ENCODE measurements at regions not wholly inside any gene's neighbourhood (a gene's known extent, or its start where the extent isn't known, plus 50 kb on each side); places are given as distances from the start of the nearest gene placed in this dataset.

DNA sequence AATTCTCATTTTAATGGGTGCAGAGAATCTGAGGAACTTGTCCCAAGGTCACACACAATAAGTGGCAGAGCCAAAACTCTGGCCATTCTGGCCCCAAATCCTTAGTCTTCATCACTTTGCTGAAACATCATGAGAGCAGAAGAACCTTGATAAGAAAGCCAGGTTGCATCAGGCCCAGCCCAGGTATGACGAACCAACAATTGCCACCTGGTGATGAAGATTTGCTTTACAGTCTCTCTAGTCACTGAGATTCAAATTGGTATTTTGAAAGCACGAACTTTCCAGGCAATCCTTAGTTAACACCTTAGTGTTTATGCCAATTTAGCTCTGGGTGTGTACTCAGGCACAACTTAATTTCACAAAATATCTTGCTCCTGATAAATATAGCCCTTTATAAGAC, 502.7 kb upstream of the HTR2A start:
- TF ChIP-seq SMC3 (IDR thresholded peaks at IDR 0.05; ENCODE audit: low read length) (no peak), NFRKB (IDR thresholded peaks at IDR 0.05) (no peak), THAP11 (CRISPR knock-in tag; IDR thresholded peaks at IDR 0.05) (no peak), U2AF2 (IDR thresholded peaks at IDR 0.05; ENCODE audit: low read depth, low read length) (no peak), NFIC (IDR thresholded peaks at IDR 0.05; ENCODE audit: low read length) (no peak), ZNF569 (CRISPR knock-in tag; IDR thresholded peaks at IDR 0.05; ENCODE audit: borderline replicate concordance) (no peak)
- TF ChIP-seq, protein P1, sequence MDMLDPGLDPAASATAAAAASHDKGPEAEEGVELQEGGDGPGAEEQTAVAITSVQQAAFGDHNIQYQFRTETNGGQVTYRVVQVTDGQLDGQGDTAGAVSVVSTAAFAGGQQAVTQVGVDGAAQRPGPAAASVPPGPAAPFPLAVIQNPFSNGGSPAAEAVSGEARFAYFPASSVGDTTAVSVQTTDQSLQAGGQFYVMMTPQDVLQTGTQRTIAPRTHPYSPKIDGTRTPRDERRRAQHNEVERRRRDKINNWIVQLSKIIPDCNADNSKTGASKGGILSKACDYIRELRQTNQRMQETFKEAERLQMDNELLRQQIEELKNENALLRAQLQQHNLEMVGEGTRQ (IDR thresholded peaks at IDR 0.05; ENCODE audit: low read depth, low read length), result no peak
- TF ChIP-seq, protein P1 (CRISPR knock-in tag; IDR thresholded peaks at IDR 0.05; ENCODE audit: borderline replicate concordance), result no peak
- TF ChIP-seq, protein P2, sequence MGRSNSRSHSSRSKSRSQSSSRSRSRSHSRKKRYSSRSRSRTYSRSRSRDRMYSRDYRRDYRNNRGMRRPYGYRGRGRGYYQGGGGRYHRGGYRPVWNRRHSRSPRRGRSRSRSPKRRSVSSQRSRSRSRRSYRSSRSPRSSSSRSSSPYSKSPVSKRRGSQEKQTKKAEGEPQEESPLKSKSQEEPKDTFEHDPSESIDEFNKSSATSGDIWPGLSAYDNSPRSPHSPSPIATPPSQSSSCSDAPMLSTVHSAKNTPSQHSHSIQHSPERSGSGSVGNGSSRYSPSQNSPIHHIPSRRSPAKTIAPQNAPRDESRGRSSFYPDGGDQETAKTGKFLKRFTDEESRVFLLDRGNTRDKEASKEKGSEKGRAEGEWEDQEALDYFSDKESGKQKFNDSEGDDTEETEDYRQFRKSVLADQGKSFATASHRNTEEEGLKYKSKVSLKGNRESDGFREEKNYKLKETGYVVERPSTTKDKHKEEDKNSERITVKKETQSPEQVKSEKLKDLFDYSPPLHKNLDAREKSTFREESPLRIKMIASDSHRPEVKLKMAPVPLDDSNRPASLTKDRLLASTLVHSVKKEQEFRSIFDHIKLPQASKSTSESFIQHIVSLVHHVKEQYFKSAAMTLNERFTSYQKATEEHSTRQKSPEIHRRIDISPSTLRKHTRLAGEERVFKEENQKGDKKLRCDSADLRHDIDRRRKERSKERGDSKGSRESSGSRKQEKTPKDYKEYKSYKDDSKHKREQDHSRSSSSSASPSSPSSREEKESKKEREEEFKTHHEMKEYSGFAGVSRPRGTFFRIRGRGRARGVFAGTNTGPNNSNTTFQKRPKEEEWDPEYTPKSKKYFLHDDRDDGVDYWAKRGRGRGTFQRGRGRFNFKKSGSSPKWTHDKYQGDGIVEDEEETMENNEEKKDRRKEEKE (IDR thresholded peaks at IDR 0.05), result no peak

All from HepG2 (cell line).